H9 (cell line): ENCODE measurements at regions not wholly inside any gene's neighbourhood (a gene's known extent, or its start where the extent isn't known, plus 50 kb on each side); places are given as distances from the start of the nearest gene placed in this dataset.

Experiments
- DNase-seq: peaks from one replicate; pipeline ENCODE4 v3.0.0-alpha.2; 2017
- H2AFZ ChIP-seq: one replicate; pipeline ENCODE4 v1.6.1; 2013; ENCODE audit warnings: mild to moderate bottlenecking, low read length, control low read depth, moderate library complexity
- H2AK5ac ChIP-seq: 2 replicates; pipeline ENCODE4 v1.6.1; 2013; ENCODE audit warnings: low read length, control low read depth, mixed read lengths; ENCODE audit not compliant: insufficient read length
- H2BK120ac ChIP-seq: one replicate; pipeline ENCODE4 v1.6.1; 2013; ENCODE audit warnings: low read depth, mild to moderate bottlenecking, low read length, control low read depth, inconsistent platforms; ENCODE audit not compliant: poor library complexity, severe bottlenecking
- H2BK12ac ChIP-seq: 2 replicates; pipeline ENCODE4 v1.6.1; 2013; ENCODE audit warnings: low read length, control low read depth, mixed read lengths, low read depth; ENCODE audit not compliant: insufficient read length
- H2BK15ac ChIP-seq: 2 replicates; pipeline ENCODE4 v1.6.1; 2013; ENCODE audit warnings: low read depth, low read length, control low read depth
- H2BK20ac ChIP-seq: one replicate; pipeline ENCODE4 v1.6.1; 2013; ENCODE audit warnings: low read depth, mild to moderate bottlenecking, low read length, control low read depth, inconsistent platforms; ENCODE audit not compliant: poor library complexity, severe bottlenecking
- H2BK5ac ChIP-seq: 2 replicates; pipeline ENCODE4 v1.6.1; 2013; ENCODE audit warnings: low read length, control low read depth, mixed read lengths; ENCODE audit not compliant: insufficient read length
- H3K14ac ChIP-seq: 2 replicates; pipeline ENCODE4 v1.6.1; 2013; ENCODE audit warnings: low read length, control low read depth; ENCODE audit not compliant: insufficient read depth
- H3K18ac ChIP-seq: 2 replicates; pipeline ENCODE4 v1.6.1; 2013; ENCODE audit warnings: low read depth, mild to moderate bottlenecking, mixed read lengths, low read length, control low read depth; ENCODE audit not compliant: insufficient read length
- H3K23ac ChIP-seq: 2 replicates; pipeline ENCODE4 v1.6.1; 2013; ENCODE audit warnings: low read length, control low read depth, mixed read lengths, low read depth; ENCODE audit not compliant: insufficient read length
- H3K23me2 ChIP-seq: 2 replicates; pipeline ENCODE4 v1.6.1; 2013; ENCODE audit warnings: low read depth, mild to moderate bottlenecking, mixed read lengths, low read length, control low read depth; ENCODE audit not compliant: insufficient read length, poor library complexity, severe bottlenecking
- H3K27ac ChIP-seq: 2 replicates; pipeline ENCODE4 v1.5.1; 2013; ENCODE audit warnings: low read length, control low read depth, mixed read lengths, low read depth; ENCODE audit not compliant: insufficient read length
- H3K27me3 ChIP-seq: 2 replicates; pipeline ENCODE4 v1.6.1; 2013; ENCODE audit warnings: low read length, control low read depth, inconsistent platforms; ENCODE audit not compliant: insufficient read depth
- H3K4ac ChIP-seq: 2 replicates; pipeline ENCODE4 v1.6.1; 2013; ENCODE audit warnings: low read depth, mild to moderate bottlenecking, control low read depth, inconsistent platforms, low read length, moderate library complexity
- H3K4me1 ChIP-seq: 2 replicates; pipeline ENCODE4 v1.6.1; 2013; ENCODE audit warnings: low read length, control low read depth, inconsistent platforms; ENCODE audit not compliant: insufficient read depth
- H3K4me2 ChIP-seq: 2 replicates; pipeline ENCODE4 v1.6.1; 2013; ENCODE audit warnings: low read length, control low read depth, mixed read lengths; ENCODE audit not compliant: insufficient read length, insufficient read depth
- H3K56ac ChIP-seq: 2 replicates; pipeline ENCODE4 v1.6.1; 2013; ENCODE audit warnings: low read depth, mild to moderate bottlenecking, mixed read lengths, low read length, control low read depth; ENCODE audit not compliant: insufficient read length
- H3K79me1 ChIP-seq: 2 replicates; pipeline ENCODE4 v1.6.1; 2013; ENCODE audit warnings: low read depth, mild to moderate bottlenecking, moderate library complexity, low read length, control low read depth, inconsistent platforms; ENCODE audit not compliant: insufficient read depth, poor library complexity, severe bottlenecking
- H3K79me2 ChIP-seq: 2 replicates; pipeline ENCODE4 v1.6.1; 2013; ENCODE audit warnings: low read length, control low read depth, inconsistent platforms; ENCODE audit not compliant: insufficient read depth
- H3K9ac ChIP-seq: 2 replicates; pipeline ENCODE4 v1.6.1; 2013; ENCODE audit warnings: low read length, control low read depth, mixed read lengths; ENCODE audit not compliant: insufficient read length; ENCODE audit errors: extremely low read depth
- H3K9me3 ChIP-seq: one replicate; pipeline ENCODE4 v1.6.1; 2013; ENCODE audit warnings: low read depth, low read length, inconsistent platforms; ENCODE audit not compliant: control insufficient read depth
- H3T11ph ChIP-seq: one replicate; pipeline ENCODE4 v1.6.1; 2013; ENCODE audit warnings: mild to moderate bottlenecking, low read length, control low read depth, inconsistent platforms
- H4K20me1 ChIP-seq: one replicate; pipeline ENCODE4 v1.6.1; 2013; ENCODE audit not compliant: control insufficient read depth, insufficient read length, insufficient read depth
- H4K5ac ChIP-seq: 2 replicates; pipeline ENCODE4 v1.6.1; 2013; ENCODE audit warnings: low read depth, mild to moderate bottlenecking, mixed read lengths, low read length, control low read depth; ENCODE audit not compliant: insufficient read length
- H4K8ac ChIP-seq: replicated peaks from 2 replicates; pipeline ENCODE4 v1.6.1; 2013; ENCODE audit warnings: low read length, control low read depth, mixed read lengths, low read depth; ENCODE audit not compliant: insufficient read length
- H4K91ac ChIP-seq: 2 replicates; pipeline ENCODE4 v1.6.1; 2013; ENCODE audit warnings: low read depth, mild to moderate bottlenecking, moderate library complexity, mixed read lengths, low read length, control low read depth; ENCODE audit not compliant: insufficient read length
- H3K27ac Mint-ChIP-seq, 3 experiments: 2 replicates in 2 of 3; 3 replicates in 1 of 3; pipeline ENCODE4 v1.8.0; 2020 to 2021; ENCODE audit warnings: mixed read lengths in 3 of 3, mild to moderate bottlenecking in 1 of 3, moderate library complexity in 1 of 3
- H3K27me3 Mint-ChIP-seq: 2 replicates; pipeline ENCODE4 v1.8.0; 2021; ENCODE audit warnings: low read depth, mild to moderate bottlenecking, moderate library complexity, mixed read lengths
- H3K36me3 Mint-ChIP-seq, 3 experiments: 2 replicates in 2 of 3; 3 replicates in 1 of 3; pipeline ENCODE4 v1.8.0; 2020 to 2021; ENCODE audit warnings: low read depth in 3 of 3, mixed read lengths in 3 of 3; ENCODE audit not compliant: insufficient read depth in 1 of 3
- H3K4me1 Mint-ChIP-seq, 2 experiments: 2 replicates each; pipeline ENCODE4 v1.8.0; 2020; ENCODE audit warnings: mixed read lengths in 2 of 2
- H3K4me3 Mint-ChIP-seq, 2 experiments: 2 replicates in 1 of 2; 3 replicates in 1 of 2; pipeline ENCODE4 v1.8.0; 2020 to 2021; ENCODE audit warnings: mild to moderate bottlenecking in 2 of 2, mixed read lengths in 2 of 2, moderate library complexity in 1 of 2
- H3K9me3 Mint-ChIP-seq, 2 experiments: 2 replicates in 1 of 2; 3 replicates in 1 of 2; pipeline ENCODE4 v1.8.0; 2020; ENCODE audit warnings: mild to moderate bottlenecking in 2 of 2, mixed read lengths in 2 of 2, moderate library complexity in 1 of 2
- CTCF ChIP-seq: fragments of 200-600 bp; sonication (generic); conservative IDR thresholded peaks from 3 replicates; pipeline ENCODE4 v1.8.0; 2021; ENCODE audit warnings: antibody characterized with exemption, mild to moderate bottlenecking
- WGBS: extraction: QIAGEN DNeasy Blood & Tissue Kit; methylation state at CpG from one replicate; pipeline ENCODE4 v1.1.7; 2013; ENCODE audit warnings: missing lambda C conversion rate, low lambda C conversion rate, mixed read lengths; ENCODE audit not compliant: insufficient read length; ENCODE audit errors: extremely low coverage; 5-methylcytosine and 5-hydroxymethylcytosine counted together

DNA sequence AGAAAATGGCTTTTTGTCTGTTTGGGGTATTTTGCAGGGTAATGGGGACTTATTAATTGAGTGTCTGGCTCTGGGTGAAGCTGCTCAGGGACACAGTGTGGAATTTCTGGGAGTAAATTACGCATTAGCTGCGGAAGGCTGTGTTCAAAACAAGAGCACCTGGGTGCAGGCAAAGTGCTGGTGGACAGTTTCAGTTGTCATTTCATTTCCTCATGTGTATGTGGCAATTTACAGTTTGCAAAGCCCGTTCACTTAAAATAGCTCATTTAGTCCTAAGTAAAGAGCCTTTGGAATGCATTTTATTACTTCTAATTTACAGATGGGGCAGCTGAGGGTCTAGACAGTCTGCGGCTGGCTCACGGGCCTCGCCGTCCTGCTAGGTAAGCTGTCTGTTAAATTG is 546.8 kb downstream of the BCL11B start:
- peak overlapping the region in 2 of 3 experiments; percentile 30 to 44; a peak in 1 of 7 replicates for H3K27ac Mint-ChIP-seq
- H3K9me3 Mint-ChIP-seq, result peaks cover 2 to 3% of the 10 kb centered on the region in 2 experiments; a peak in 3 of 5 replicates

More for the DNA sequence above, 546.8 kb downstream of the BCL11B start:
- WGBS, result no CpG with 5 or more reads among the region's 7 CpGs
- H3K23me2 ChIP-seq, result no peaks in the 10 kb centered on the region
- no peak overlapping the region for H2BK12ac ChIP-seq
- H2BK15ac ChIP-seq, result no peak overlapping the region
- Mint-ChIP-seq H3K36me3 (no peaks in the 10 kb centered on the region; a peak in 1 of 7 replicates), H3K4me3 (no peak overlapping the region), H3K27me3 (no peaks in the 10 kb centered on the region; the same call in none of the 2 replicates), H3K4me1 (peaks cover 29 to 33% of the 10 kb centered on the region in 2 experiments)
- TF ChIP-seq CTCF, result no peak
- H3K56ac ChIP-seq, result no peak overlapping the region
- H2BK5ac ChIP-seq, result no peak overlapping the region
- H3K79me2 ChIP-seq, result no peaks in the 10 kb centered on the region
- no peak overlapping the region for H3K9ac ChIP-seq
- H3T11ph ChIP-seq, result no peak overlapping the region
- H3K9me3 ChIP-seq, result no peaks in the 10 kb centered on the region
- H3K18ac ChIP-seq, result no peak overlapping the region
- H2AFZ ChIP-seq, result no peak overlapping the region
- no peak overlapping the region for H2BK20ac ChIP-seq
- H2AK5ac ChIP-seq, result no peak overlapping the region
- H3K23ac ChIP-seq, result no peak overlapping the region
- no peak overlapping the region for H4K91ac ChIP-seq
- H3K4me2 ChIP-seq, result no peak overlapping the region
- H3K4ac ChIP-seq, result no peak overlapping the region
- no peak overlapping the region for H3K27ac ChIP-seq
- no peak overlapping the region for H4K8ac ChIP-seq
- no peaks in the 10 kb centered on the region for H3K27me3 ChIP-seq
- DNase-seq, result no peak
- no peaks in the 10 kb centered on the region for H3K79me1 ChIP-seq
- H4K20me1 ChIP-seq, result no peaks in the 10 kb centered on the region
- 0 out of 2 replicates have a peak, but pooled peaks cover 3% of the 10 kb centered on the region for H3K4me1 ChIP-seq
- H4K5ac ChIP-seq, result no peak overlapping the region
- H2BK120ac ChIP-seq, result no peak overlapping the region
- no peak overlapping the region for H3K14ac ChIP-seq
